ENCODE measurements at regions not wholly inside any gene's neighbourhood (a gene's known extent, or its start where the extent isn't known, plus 50 kb on each side); places are given as distances from the start of the nearest gene placed in this dataset.

DNA sequence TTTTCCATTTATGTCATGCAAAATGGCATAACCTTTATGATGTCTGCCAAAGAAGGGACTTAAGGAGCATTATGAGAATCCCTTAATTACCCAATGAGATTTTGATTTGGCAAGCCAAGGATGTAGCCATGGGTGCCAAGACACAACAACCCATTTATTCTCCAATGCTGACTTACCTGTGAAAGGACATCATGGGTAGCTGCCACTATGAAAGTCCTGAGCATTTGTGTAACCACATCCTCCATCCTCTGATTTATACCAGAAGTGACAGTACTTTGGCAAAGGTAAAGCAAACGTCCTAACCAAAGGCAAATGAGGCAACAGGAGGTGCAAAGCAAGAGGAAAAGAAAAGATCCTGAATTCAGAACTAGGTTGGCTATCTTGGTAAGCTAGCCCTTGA, 87.3 kb upstream of the EMCN start:
- Histone ChIP-seq H3K9me3 (no peaks in the 10 kb centered on the region), H3K4me3 (no peak overlapping the region), H3K27me3 (no peaks in the 10 kb centered on the region), H3K4me1 (no peaks in the 10 kb centered on the region), H3K36me3 (no peaks in the 10 kb centered on the region), H3K27ac (replicated peaks in 1 of 4) (no peak overlapping the region)
- intact Hi-C loops (cut with DNase I) = no loop called here
- DNase-seq (ENCODE audit: extremely low spot score) = no peak
- WGBS = 43% methylated on average over 1 of the region's 1 CpG
- TF ChIP-seq POLR2A (IDR thresholded peaks at IDR 0.05; ENCODE audit: low read depth) (no peak), EP300 (IDR thresholded peaks at IDR 0.05) (no peak), POLR2AphosphoS5 (IDR thresholded peaks at IDR 0.05) (no peak)
- TF ChIP-seq, protein P1, sequence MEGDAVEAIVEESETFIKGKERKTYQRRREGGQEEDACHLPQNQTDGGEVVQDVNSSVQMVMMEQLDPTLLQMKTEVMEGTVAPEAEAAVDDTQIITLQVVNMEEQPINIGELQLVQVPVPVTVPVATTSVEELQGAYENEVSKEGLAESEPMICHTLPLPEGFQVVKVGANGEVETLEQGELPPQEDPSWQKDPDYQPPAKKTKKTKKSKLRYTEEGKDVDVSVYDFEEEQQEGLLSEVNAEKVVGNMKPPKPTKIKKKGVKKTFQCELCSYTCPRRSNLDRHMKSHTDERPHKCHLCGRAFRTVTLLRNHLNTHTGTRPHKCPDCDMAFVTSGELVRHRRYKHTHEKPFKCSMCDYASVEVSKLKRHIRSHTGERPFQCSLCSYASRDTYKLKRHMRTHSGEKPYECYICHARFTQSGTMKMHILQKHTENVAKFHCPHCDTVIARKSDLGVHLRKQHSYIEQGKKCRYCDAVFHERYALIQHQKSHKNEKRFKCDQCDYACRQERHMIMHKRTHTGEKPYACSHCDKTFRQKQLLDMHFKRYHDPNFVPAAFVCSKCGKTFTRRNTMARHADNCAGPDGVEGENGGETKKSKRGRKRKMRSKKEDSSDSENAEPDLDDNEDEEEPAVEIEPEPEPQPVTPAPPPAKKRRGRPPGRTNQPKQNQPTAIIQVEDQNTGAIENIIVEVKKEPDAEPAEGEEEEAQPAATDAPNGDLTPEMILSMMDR (IDR thresholded peaks at IDR 0.05) = no peak

- Histone ChIP-seq H3K4me3 (no peak overlapping the region), H3K9me3 (no peaks in the 10 kb centered on the region), H3K27me3 (no peaks in the 10 kb centered on the region), H3K36me3 (no peaks in the 10 kb centered on the region), H3K4me1 (peaks cover 8 to 15% (median 13%) of the 10 kb centered on the region in 4 donors), H3K27ac (replicated peaks in 1 of 4) (no peak overlapping the region)
- WGBS = 85% methylated on average over 2 of the region's 2 CpGs
- intact Hi-C loops (cut with DNase I) = no loop called here
- TF ChIP-seq, protein P1 (IDR thresholded peaks at IDR 0.05) = no peak
- TF ChIP-seq EP300 (IDR thresholded peaks at IDR 0.05) (no peak), POLR2A (IDR thresholded peaks at IDR 0.05; ENCODE audit: low read depth) (no peak), POLR2AphosphoS5 (IDR thresholded peaks at IDR 0.05) (no peak)
- DNase-seq (ENCODE audit: extremely low spot score) = no peak
Measured at GRCh38 chr4:100593935-100594334, 76.1 kb upstream of the EMCN start.

- H3K4me1 ChIP-seq = peaks cover 8 to 15% (median 13%) of the 10 kb centered on the region in 4 donors
- no peak for DNase-seq (ENCODE audit: extremely low spot score)
- 55% methylated on average over 7 of the region's 7 CpGs for WGBS
- H3K27me3 ChIP-seq = no peaks in the 10 kb centered on the region
- no peaks in the 10 kb centered on the region for H3K36me3 ChIP-seq
- no peak overlapping the region for H3K4me3 ChIP-seq
- H3K9me3 ChIP-seq = no peaks in the 10 kb centered on the region
- intact Hi-C loops (cut with DNase I) = no loop called here
- TF ChIP-seq POLR2AphosphoS5 (IDR thresholded peaks at IDR 0.05) = no peak
- TF ChIP-seq, protein P1 (IDR thresholded peaks at IDR 0.05) = no peak
- no peak for TF ChIP-seq EP300 (IDR thresholded peaks at IDR 0.05)
- no peak for TF ChIP-seq POLR2A (IDR thresholded peaks at IDR 0.05; ENCODE audit: low read depth)
- H3K27ac ChIP-seq (replicated peaks in 1 of 4) = no peak overlapping the region
Measured at GRCh38 chr4:100591161-100591876, 73.5 kb upstream of the EMCN start.

GRCh38 chr4:100590325-100590724, 72.5 kb upstream of the EMCN start:
- TF ChIP-seq POLR2A (IDR thresholded peaks at IDR 0.05; ENCODE audit: low read depth) (no peak), POLR2AphosphoS5 (IDR thresholded peaks at IDR 0.05) (no peak), EP300 (IDR thresholded peaks at IDR 0.05) (no peak)
- TF ChIP-seq, protein P1 (IDR thresholded peaks at IDR 0.05) = no peak
- Histone ChIP-seq H3K27me3 (no peaks in the 10 kb centered on the region), H3K27ac (replicated peaks in 1 of 4) (no peak overlapping the region), H3K36me3 (no peaks in the 10 kb centered on the region), H3K9me3 (no peaks in the 10 kb centered on the region), H3K4me3 (no peak overlapping the region), H3K4me1 (peaks cover 8 to 15% (median 13%) of the 10 kb centered on the region in 4 donors)
- 79% methylated on average over 1 of the region's 1 CpG for WGBS
- intact Hi-C loops (cut with DNase I) = no loop called here
- no peak for DNase-seq (ENCODE audit: extremely low spot score)

DNA sequence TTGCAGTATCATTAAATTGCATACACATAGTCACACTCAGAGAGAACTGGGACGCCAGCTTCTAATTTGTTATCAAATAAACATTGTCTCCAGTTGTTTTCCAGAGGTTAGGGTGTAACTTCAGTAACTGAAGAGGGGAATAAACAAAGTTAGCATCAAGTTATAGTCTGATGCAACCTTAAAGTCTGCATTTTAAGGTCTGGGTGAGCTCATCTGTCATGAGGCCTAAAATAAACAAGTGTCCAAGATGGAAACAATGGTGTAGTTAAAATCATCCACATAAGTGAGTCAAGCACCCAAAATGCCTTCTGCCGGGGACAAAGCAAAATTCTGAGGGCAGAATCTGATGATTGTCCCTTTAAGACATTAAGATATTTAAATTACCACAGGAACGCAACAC, 70.3 kb upstream of the EMCN start:
- no peak for DNase-seq (ENCODE audit: extremely low spot score)
- 75% methylated on average over 3 of the region's 3 CpGs for WGBS
- intact Hi-C loops (cut with DNase I) = no loop called here
- Histone ChIP-seq H3K27me3 (no peaks in the 10 kb centered on the region), H3K4me1 (peaks cover 8 to 15% (median 13%) of the 10 kb centered on the region in 4 donors), H3K9me3 (no peaks in the 10 kb centered on the region), H3K36me3 (no peaks in the 10 kb centered on the region), H3K4me3 (no peak overlapping the region), H3K27ac (replicated peaks in 1 of 4) (no peak overlapping the region)
- TF ChIP-seq EP300 (IDR thresholded peaks at IDR 0.05) (no peak), POLR2A (IDR thresholded peaks at IDR 0.05; ENCODE audit: low read depth) (no peak), POLR2AphosphoS5 (IDR thresholded peaks at IDR 0.05) (no peak)
- TF ChIP-seq, protein P1 (IDR thresholded peaks at IDR 0.05) = no peak

Data from esophagus muscularis mucosa (tissue), 4 donors.